ENCODE measurements at regions not wholly inside any gene's neighbourhood (a gene's known extent, or its start where the extent isn't known, plus 50 kb on each side); places are given as distances from the start of the nearest gene placed in this dataset.
"Not testable (repeated sequence)": the region's sequence is repeated elsewhere in the genome, so short reads cannot be mapped to it uniquely, and the experiment has no call there.

- DNase-seq (ENCODE audit: low spot score) = no peak
These were observed 426.7 kb downstream of the SOX2 start for GRCh38 chr3:182138393-182138792.

DNA sequence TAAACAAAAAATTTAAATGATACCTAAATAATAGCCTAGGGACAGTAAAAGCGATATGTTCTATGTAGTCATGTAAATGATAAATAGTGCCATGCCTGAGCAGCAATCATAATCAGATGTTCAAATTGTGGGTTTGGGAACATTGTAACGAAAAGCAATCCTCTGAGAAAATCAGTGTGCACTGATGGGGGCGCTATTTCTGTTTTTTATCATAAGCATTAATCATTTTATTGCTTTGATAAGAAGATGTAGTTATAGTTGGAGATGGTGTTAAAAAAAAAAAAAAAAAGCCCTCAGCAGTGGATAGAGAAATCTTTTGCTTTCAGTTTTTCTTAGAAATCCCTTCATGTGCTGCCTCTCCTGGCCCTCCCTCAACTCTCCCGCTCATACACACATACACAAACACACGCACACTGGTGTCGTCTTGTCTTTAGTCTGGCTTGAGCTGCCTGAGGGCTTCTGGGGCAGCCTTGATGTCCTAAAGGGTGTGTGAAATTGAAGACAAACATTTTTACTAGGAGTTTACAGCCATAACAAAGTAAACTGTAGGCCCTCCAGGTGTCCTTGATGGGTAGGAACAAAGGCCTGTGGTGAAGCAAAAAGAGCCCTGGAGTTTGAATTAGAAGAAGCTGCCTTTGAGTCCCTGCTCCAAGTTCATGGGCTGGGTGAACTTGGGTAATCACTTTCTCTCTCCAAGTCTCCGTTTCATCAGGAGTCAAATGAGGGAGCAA is 428.1 kb downstream of the SOX2 start:
- DNase-seq (ENCODE audit: low spot score) = no peak

- no peak for DNase-seq (ENCODE audit: low spot score)
These were observed 431.2 kb downstream of the SOX2 start for GRCh38 chr3:182142928-182143327.

- no peak for DNase-seq (ENCODE audit: low spot score)
These were observed 432.2 kb downstream of the SOX2 start for GRCh38 chr3:182143903-182144302.

DNA sequence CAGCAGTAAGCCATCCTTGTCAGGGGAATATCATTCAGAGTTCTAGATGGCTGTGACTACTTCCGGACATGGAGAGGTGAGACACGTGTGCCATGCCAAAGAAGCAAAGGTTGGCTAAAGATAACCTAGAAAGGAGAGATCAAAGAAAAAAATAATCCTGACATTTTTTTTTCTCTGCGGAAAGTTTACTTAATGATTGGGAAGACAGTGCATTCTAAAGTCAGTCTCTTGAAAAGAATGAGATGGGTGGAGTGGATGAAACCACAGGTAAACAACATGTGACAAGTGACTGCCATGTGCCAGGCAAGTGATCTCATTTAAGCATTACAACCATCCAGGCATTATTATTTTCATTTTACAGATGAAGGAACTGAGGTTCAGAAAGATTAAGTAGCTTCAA is 436.6 kb downstream of the SOX2 start:
- DNase-seq (ENCODE audit: low spot score) = no peak

DNA sequence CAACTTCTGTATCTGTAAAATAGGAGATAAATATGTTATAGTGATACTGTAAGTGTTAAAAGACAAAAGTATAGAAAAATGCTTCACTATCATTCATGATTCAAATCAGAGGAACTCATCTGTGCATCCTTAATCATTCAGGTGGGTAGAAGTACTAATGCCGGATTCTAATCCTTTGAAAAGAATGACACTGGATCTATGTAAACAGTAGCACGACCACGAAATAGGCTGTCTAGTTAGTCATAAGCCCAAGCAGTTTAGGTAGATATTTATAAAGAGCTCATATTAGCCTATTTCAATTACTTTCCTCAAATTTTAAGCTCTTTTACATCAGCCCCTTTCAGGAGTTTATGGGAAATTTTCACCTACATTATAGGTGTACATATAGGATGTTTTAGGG is 437.9 kb downstream of the SOX2 start:
- DNase-seq (ENCODE audit: low spot score) = no peak

- not testable (repeated sequence) for DNase-seq (ENCODE audit: low spot score)
These were observed 444.6 kb downstream of the SOX2 start for GRCh38 chr3:182156326-182156725.

DNA sequence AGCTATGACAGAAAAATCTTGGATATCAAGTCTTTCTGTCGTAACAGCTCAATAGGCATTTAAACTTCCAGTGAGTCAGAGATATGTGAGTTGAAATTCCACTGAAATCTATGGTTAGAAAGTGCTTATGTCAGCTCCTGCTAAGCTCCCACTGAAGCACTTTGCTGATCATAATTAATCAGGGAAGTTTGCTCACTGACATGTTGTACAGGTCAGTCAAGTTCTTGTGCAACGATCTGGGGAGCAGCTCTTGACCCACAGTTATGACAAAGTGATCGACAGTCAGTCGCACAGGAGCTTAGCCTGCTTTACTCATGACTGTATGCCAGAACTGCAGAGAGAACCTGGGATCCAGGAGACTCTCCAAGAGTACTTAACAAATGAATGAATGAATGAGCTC is 453.5 kb downstream of the SOX2 start:
- DNase-seq (ENCODE audit: low spot score) = no peak

DNA sequence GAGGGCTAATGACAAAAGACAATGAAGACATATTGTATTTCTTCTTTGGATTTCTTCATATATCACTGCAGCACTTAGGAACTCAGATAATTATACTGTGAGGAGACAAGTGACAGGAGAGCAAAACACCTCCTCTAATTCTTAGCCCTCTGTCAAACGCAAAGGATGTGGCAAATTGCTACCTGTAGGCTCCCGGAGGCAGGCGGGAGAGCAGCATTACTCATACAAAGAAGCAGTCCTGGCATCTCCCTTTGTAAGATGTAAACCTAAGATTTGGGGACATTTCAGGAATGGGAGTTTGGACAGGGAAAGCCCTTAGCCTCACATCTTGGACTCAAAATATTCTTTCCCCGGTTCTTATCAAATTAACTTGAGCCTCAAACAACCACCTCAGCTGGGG is 460.8 kb downstream of the SOX2 start:
- DNase-seq (ENCODE audit: low spot score) = no peak

DNA sequence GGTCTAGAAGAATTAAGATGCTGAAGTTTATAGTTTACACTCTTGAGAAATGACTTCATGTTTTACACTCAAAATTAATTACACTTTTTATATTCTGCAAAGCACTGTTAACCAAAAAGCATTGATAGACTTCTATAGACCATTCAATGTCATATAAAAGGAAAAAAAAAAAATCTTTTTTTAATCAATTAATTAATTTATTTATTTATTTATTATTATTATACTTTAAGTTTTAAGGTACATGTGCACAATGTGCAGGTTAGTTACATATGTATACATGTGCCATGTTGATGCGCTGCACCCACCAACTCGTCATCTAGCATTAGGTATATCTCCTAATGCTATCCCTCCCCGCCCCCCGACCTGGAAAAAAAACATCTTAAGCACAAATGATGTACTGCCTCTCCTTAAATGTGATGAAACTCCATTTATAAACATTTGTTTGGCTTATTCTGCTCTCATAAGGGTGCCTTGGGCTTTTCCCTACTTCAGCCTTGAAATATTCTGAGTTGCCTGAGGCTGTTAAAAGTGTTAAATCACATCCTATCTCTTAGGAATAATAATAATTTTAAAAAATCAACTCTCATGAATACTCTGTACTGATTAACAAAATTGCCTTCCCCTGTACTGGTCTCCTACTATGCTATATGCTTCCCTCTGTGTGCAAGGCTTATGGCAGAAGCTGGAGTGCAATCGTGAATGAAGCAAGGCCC is 466.9 kb downstream of the SOX2 start:
- no peak for DNase-seq (ENCODE audit: low spot score)

- no peak for DNase-seq (ENCODE audit: low spot score)
These were observed 467.9 kb downstream of the SOX2 start for GRCh38 chr3:182179631-182180030.

DNA sequence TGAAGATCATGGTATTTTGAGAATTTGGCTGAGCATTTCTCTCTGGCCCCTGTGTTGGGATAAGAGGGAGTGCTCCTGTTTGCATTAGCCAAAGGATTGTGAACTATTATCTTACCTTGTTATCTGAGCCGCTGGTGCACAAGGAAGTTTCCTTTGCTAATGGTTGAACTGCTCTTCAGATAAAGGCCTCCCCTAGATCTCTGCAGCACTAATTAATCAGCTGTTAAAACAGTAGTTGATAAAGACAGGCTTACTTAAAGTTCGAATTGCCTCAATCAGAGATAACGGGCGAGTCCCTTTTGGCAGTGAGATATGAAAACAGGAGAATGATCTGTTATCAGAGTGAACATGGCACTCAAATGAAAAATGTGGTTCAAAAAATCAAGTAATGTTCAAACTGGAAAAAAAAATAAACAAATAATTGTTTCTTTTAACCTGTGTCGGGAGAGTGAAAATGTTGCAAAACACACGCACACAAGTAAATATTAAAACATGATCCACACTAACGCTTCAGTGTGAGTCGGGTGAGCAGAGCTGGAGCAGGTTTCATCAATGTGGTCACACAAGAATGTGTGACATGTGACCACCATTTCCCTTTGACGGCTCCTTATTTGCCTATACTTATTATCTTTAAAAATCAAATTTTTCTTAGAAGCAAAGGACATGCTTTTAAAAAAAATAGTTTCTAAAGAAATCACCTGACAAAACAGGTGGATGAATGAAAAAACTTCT is 469.1 kb downstream of the SOX2 start:
- no peak for DNase-seq (ENCODE audit: low spot score)

GRCh38 chr3:182182531-182182968 is 470.8 kb downstream of the SOX2 start:
- no peak for DNase-seq (ENCODE audit: low spot score)

DNA sequence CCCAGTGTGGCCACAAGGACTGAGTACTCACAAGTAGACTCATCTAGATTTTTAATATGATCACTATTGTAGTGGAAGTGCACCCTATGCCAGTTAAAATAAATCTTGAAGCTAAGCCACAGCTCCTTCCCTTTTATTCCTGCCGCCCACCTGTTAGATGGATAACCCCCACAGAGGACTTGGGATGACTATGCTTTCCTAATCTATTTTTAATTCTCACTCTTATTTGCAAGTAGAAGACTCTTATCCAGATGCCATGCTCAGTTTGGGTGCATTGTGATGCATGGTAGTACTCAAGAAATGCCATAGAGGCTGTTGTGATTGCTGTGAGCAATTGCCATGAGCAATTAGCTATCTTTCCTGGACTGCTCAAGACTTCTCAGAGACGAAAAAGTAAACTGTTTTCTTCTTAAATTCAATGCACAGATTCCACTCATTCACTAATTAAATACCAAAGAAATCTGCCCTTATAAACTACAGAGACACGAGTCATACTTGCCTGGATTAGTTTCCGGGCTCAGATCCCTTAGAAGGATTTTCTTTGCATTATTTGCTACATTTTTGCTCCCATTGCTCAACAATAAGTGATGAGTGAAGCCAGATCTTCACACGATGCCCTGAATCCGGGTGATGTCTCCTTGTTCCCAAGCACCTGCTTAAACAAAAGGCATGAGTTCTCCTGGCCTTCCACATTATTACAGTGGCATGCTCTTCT is 472.1 kb downstream of the SOX2 start:
- no peak for DNase-seq (ENCODE audit: low spot score)

GRCh38 chr3:182185313-182185712 is 473.6 kb downstream of the SOX2 start:
- DNase-seq (ENCODE audit: low spot score) = no peak

- DNase-seq (ENCODE audit: low spot score) = no peak
These were observed 478.3 kb downstream of the SOX2 start for GRCh38 chr3:182190056-182190455.

DNA sequence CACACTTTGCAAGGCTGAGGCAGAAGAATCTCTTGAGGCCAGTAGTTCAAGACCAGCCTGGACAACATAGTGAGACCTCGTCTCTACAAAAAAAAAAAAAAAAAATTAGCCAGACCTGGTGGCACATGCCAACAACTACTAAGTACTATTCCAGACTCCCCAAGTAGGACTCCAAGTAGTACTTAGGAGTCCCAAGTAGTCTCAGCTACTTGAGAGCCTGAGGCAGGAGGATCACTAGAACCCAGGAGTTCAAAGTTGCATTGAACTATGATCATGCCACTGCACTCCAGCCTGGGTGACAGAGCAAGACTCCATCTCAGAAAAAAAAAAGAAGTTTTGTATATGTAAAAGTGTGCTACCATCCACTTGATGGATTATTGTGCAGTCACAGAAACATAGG is 486.6 kb downstream of the SOX2 start:
- no peak for DNase-seq (ENCODE audit: low spot score)

DNA sequence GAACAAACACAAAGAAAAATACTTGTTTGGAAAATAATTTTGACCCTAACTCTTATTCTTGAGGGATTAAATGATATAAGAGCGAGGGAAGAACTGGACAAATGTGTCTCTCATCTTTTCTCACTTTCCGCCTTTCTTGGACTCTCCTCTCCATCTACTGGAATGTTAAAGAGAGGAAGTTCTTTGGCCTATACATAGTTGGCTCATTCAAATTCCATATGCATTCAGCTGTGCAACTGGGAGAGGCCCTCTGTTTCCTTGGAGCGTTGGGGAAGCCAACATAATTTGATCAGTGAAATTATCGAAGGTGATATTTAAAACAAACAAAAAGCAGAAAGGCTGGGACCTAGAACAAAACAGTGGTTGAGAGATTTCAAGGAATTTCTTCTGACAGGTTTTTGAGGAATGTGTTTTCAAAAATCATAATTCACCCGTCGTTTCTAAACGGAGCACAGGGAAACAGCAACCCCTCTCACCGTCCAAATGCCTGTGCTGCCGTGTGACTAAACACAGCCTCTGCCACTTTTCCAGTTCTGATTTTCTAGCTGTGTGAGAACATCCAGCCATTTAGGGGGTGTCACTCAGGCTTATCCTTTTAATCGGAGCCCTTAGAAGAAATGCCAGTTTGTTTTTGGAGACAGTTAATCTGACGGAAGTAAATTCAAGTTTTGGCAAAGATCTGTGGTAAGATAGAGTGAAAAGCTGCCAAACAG is 489.9 kb downstream of the SOX2 start:
- no peak for DNase-seq (ENCODE audit: low spot score)

DNA sequence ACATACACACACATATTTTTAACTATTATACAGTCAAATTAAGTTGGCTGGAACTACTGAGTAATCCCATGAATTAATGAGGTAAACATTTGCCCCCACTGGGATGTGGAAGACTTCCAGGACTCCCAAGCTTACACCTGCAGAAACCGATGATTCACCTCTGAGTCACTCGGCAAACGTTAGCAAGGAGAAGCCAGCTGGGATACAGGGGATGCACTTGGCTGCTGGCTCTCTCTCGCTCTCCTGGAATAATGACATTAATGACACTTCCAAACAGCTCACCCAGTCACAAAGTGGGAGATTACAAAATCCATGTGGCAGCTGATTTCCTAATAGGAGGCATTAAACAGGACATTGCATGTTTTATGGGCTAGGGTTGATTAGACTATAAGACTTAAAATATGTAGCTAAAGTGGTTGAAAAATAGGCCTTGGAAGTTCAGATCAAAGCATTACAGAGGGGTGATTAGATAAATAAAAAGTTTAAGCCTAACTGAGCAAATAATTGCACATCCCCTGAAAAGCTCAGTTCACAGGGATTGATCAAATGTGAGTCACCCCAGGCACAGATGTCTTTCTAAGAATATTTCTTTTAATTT is 500.9 kb downstream of the SOX2 start:
- no peak for DNase-seq (ENCODE audit: low spot score)

GRCh38 chr3:182214416-182214815 is 502.7 kb downstream of the SOX2 start:
- DNase-seq (ENCODE audit: low spot score) = no peak

DNA sequence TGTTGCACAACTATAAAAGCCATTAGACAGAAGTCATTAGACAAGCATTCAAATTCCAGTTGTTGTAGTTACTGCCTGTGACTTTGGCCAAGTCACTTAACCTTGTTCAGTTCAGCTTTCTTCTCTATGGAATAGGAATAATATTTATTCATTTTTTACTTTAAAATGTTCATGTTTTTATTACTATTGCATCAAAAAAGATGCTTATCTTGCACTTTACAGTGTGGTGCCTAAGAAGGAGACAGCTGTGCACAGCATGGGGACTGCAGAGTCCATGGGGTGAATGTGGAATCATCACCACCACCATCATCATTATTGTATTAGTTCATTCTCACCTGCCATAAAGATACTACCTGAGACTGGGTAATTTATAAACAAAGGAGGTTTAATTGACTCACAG is 504.2 kb downstream of the SOX2 start:
- no peak for DNase-seq (ENCODE audit: low spot score)

Measured in globus pallidus (tissue), 1 donor.